ENCODE measurements at regions not wholly inside any gene's neighbourhood (a gene's known extent, or its start where the extent isn't known, plus 50 kb on each side); places are given as distances from the start of the nearest gene placed in this dataset.

DNA sequence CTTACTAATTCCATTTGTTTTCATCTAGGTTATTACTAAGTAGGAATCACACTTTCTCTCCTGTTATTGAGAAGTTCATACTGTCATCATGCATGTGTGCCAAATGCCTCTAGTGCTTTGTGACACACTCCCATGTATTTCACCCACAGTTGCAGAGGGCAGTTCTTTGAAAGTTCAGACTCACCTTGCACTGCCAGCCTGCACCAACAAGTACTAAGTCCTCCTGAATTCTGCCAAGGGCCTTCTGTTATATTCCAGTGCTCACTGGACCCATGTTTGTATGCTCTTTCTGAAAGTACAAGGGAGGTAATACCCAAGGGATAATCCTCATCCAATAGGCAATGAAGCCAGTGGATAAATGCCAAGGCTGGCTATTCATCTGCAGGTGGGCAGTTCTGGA, 136.6 kb upstream of the ARPP21 start:
- H3K4me3 ChIP-seq (ENCODE audit: low read depth, low read length) = no peak overlapping the region
- DNase-seq (ENCODE audit: low read depth) = no peak
- TF ChIP-seq, protein P1, sequence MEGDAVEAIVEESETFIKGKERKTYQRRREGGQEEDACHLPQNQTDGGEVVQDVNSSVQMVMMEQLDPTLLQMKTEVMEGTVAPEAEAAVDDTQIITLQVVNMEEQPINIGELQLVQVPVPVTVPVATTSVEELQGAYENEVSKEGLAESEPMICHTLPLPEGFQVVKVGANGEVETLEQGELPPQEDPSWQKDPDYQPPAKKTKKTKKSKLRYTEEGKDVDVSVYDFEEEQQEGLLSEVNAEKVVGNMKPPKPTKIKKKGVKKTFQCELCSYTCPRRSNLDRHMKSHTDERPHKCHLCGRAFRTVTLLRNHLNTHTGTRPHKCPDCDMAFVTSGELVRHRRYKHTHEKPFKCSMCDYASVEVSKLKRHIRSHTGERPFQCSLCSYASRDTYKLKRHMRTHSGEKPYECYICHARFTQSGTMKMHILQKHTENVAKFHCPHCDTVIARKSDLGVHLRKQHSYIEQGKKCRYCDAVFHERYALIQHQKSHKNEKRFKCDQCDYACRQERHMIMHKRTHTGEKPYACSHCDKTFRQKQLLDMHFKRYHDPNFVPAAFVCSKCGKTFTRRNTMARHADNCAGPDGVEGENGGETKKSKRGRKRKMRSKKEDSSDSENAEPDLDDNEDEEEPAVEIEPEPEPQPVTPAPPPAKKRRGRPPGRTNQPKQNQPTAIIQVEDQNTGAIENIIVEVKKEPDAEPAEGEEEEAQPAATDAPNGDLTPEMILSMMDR (IDR thresholded peaks at IDR 0.05; ENCODE audit: insufficient read depth, low read length) = no peak

DNA sequence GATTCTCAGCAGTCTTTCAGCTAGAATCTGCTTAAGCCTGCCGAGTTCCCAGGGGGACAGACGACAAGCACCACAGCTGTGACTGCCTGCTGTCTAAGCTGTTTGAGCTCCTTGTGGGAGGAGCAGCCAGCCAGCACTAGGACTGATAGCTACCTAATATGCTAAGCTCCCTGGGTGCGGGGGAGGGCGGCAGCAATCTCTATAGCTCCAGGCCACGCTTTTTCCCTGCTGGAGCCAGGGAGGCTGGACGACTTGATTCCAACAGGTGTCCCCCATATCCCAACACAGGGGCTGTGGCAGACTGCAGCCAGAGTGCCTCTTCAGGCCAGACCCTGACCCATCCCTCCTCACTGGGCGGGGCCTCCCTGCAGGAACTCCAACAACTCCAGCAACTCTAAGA, 134.1 kb upstream of the ARPP21 start:
- no peak overlapping the region for H3K4me3 ChIP-seq (ENCODE audit: low read depth, low read length)
- TF ChIP-seq, protein P1 (IDR thresholded peaks at IDR 0.05; ENCODE audit: insufficient read depth, low read length) = no peak
- no peak for DNase-seq (ENCODE audit: low read depth)

DNA sequence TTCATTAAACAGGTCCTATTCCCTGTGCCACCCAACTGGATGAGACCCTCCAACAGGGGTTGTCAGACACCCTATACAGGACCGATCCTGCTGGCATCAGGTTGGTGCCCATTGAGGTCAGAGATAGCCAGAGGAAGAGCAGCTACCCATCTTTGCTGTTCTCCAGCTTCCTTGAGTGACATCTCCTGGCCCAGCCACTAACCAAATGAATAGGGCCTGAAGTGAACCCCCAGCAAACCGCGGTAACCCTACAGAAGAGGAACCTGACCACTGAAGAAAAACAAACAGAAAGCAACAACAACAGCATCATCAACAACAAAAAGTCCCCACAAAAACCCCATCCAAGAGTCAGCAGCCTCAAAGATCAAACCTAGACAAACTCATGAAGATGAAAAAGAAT, 133.6 kb upstream of the ARPP21 start:
- no peak overlapping the region for H3K4me3 ChIP-seq (ENCODE audit: low read depth, low read length)
- TF ChIP-seq, protein P1 (IDR thresholded peaks at IDR 0.05; ENCODE audit: insufficient read depth, low read length) = no peak
- DNase-seq (ENCODE audit: low read depth) = no peak

DNA sequence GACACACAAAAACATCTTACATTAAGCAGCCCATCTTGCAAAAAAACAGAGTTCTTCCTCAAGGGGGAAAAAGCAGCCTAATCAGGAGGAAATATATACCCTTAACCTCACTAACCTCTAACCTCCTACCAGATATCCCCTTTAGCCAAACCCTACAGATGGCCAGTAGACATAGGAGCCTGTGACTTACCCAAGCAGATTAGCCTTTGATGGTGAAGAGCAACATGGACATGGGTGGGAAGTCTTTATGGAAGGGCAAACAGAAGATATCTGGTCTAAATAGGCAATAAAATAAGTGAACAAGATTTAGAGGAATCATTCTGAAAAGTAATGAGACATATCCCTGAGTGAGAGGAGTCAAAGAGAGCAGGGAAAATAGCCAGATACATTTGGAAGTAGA, 119.4 kb upstream of the ARPP21 start:
- DNase-seq (ENCODE audit: low read depth) = no peak
- TF ChIP-seq, protein P1 (IDR thresholded peaks at IDR 0.05; ENCODE audit: insufficient read depth, low read length) = no peak
- no peak overlapping the region for H3K4me3 ChIP-seq (ENCODE audit: low read depth, low read length)

DNA sequence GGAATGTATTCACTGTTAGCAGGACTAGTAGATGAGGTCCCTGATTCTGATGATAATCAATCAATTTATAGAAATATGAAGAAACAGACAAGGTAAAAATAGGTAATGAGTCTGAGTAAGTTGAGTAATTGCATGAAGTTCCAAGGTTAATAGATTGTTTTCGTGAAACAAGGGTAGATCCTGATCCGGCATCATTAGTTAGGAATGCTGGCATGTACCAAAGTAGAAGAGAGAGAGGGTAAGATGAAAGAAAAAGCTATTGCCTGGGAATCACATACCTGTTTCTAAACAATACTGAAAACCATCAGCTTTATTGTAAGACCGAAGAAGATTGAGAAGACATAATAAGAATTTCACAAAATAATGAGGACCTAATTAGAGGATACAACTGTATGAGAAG, 118.1 kb upstream of the ARPP21 start:
- TF ChIP-seq, protein P1 (IDR thresholded peaks at IDR 0.05; ENCODE audit: insufficient read depth, low read length) = no peak
- no peak for DNase-seq (ENCODE audit: low read depth)
- H3K4me3 ChIP-seq (ENCODE audit: low read depth, low read length) = no peak overlapping the region

DNA sequence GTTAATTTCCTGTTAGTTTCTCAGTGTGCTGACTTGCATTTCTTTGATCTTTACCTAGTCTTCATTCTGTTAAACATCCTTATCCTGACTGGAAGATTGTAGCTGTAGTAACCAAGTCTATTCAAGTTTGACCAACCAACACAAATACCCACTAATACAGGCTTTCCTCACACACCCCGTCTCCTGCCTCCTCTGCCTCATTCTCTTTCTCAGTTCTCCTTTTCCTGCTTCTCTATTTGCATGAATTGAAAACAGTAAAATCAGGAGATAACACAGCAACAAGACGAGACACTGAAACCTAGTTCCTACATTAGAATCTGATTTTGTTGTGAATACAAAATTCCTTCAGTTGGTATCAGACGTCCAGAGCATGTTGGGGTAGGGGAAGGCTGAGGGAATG, 116.9 kb upstream of the ARPP21 start:
- no peak overlapping the region for H3K4me3 ChIP-seq (ENCODE audit: low read depth, low read length)
- no peak for DNase-seq (ENCODE audit: low read depth)
- TF ChIP-seq, protein P1 (IDR thresholded peaks at IDR 0.05; ENCODE audit: insufficient read depth, low read length) = no peak

DNA sequence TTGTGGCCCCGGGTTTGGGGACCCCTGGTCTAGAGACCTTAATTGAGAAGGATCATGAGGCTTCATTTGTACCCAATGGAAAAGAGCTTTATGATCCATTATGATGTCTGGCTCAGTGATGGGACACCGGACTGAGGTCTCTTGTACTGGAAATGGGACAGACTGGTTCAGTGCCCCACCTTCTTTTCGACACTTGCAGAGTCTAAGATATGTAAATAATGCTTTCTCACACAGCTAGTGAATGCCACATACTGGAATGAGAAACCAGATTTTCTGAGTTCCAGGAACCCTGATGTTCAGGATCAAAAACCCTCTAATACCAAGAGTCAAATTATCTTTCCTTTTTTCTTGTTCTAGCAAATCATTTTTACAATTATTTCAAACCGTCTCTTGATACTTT, 116.3 kb upstream of the ARPP21 start:
- TF ChIP-seq, protein P1 (IDR thresholded peaks at IDR 0.05; ENCODE audit: insufficient read depth, low read length) = no peak
- no peak for DNase-seq (ENCODE audit: low read depth)
- H3K4me3 ChIP-seq (ENCODE audit: low read depth, low read length) = no peak overlapping the region
